Stimulated activated CD4-positive, alpha-beta T cell treated with anti-CD3 and anti-CD28 coated beads, TNF-alpha, amount 100 ng/mL, for 1 hour (primary cell): ENCODE measurements at regions not wholly inside any gene's neighbourhood (a gene's known extent, or its start where the extent isn't known, plus 50 kb on each side); places are given as distances from the start of the nearest gene placed in this dataset.
"Not testable (repeated sequence)": the region's sequence is repeated elsewhere in the genome, so short reads cannot be mapped to it uniquely, and the experiment has no call there.

Source experiments
- DNase-seq, 3 donors: peaks; one replicate each; pipeline ENCODE4 v3.0.0-alpha.2; 2020; ENCODE audit warnings: low read depth in 3 of 3, low spot score in 1 of 3

GRCh38 chr15:75100679-75101078, 77.3 kb downstream of the PPCDC start:
- no peak for DNase-seq

- DNase-seq: no peak
These were observed 81.6 kb downstream of the PPCDC start for GRCh38 chr15:75104804-75105557.

DNA sequence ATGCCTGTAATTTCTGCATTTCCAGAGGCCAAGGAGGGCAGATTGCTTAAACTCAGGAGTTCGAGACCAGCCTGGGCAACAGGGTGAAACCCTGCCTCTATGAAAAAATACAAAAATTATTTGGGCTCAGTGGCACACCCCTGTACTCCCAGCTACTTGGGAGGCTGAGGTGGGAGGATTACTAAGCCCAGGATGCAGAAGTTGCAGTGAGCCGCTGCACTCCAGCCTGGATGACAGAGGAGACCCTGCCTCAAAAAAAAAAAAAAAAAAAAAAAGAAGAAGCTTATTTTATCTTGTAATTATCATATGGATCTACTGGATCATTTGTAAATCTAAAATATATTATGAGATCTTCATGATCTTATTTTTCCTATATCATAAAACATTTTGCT, 84.1 kb downstream of the PPCDC start:
- DNase-seq: no peak

DNA sequence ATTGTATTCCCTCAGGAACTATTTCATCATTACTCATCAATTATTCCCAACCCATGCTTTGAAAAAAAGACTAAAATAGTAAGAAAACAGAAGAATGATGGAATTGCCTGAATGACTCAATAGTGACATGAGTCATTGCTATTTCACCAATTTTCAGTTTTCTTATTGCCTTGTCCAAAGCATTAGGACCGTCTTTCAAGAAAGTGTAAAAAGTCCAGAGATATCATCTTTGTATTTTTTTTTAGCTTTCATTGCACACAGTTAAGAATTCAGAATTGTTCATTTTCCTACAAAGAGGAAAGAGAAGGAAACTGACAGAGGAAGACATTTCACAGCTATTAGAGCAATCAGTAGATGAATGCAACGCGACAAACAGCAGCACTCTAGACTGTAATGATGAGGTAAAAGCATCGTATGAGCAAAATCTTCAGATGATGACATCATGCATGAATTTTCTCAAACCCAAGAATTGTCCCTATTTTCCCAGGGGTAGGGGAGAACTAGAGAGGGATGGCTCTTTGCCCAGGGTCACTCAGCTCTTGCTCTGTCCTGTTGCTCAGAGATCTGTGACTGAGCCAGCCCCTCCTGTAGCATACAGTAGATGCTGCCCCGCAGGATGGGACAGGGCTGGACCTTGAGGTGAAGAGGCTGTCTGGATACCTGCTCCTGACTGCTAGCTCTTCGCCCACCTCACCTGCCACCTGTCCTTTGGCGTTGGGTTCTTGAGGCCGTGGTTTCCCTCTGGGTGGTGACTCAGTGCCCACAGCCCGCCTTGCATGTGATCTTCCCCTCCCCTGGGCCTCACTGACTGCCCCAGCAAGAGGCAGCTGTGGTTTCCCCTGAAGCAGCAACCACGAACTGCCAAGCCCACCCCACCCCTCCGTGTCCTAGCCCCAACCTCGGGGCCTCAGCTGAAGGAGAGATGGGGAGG, 84.8 kb downstream of the PPCDC start:
- peak; percentile 2 to 11 (median 10) for DNase-seq

- no peak for DNase-seq
These were observed 85.8 kb downstream of the PPCDC start for GRCh38 chr15:75109021-75109735.

- DNase-seq: no peak
These were observed 86.3 kb downstream of the PPCDC start for GRCh38 chr15:75109736-75110130.

GRCh38 chr15:75112278-75112847, 89.0 kb downstream of the PPCDC start:
- no peak for DNase-seq

DNA sequence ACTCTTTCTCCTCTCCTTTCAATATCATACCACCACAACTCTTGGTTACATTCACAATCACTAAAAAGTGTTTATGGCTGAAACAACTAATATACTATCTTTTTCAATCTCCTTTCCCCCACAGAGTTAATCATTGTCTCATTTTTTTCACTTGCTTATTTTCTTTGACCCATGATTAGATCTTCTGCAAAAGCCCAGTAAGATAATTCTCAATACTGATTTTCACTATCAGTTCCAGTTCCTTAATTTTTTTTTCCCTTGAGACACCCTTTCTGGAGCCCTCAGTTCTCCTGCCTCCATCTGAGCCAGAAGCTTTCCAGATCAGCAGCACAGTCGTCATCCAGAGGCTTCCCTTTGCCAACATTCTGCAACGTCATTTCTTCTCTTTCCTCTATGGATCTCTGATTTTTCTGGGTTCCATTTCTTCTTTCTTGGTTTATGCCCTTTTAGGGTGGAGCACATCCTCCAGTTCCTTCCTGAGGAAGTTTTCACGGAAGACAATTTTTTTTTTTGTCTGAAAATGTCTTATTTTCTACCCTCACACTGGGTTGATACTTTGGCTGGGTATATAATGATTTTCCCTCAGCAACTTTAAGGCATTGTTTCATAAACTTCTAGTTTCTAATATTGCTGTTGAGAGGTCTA, 88.7 kb upstream of the C15orf39 start:
- DNase-seq: no peak

- no peak for DNase-seq
These were observed 87.4 kb upstream of the C15orf39 start for GRCh38 chr15:75114327-75114726.

- DNase-seq: no peak
These were observed 86.9 kb upstream of the C15orf39 start for GRCh38 chr15:75114796-75115195.

- not testable (repeated sequence) for DNase-seq
These were observed 86.2 kb upstream of the C15orf39 start for GRCh38 chr15:75115411-75115913.

DNA sequence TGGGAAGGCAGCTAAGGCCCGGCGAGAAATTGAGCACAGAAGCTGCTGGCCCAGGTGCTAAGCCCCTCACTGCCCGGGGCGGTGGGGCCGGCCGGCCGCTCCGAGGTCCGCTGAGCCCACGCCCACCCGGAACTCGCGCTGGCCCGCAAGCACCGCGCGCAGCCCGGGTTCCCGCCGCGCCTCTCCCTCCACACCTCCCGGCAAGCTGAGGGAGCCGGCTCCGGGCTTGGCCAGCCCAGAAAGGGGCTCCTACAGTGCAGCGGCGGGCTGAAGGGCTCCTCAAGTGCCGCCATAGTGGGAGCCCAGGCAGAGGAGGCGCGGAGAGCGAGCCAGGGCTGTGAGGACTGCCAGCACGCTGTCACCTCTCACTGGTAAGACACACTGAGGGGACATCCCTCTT, 85.5 kb upstream of the C15orf39 start:
- not testable (repeated sequence) for DNase-seq

GRCh38 chr15:75117993-75118392, 83.7 kb upstream of the C15orf39 start:
- no peak for DNase-seq

DNA sequence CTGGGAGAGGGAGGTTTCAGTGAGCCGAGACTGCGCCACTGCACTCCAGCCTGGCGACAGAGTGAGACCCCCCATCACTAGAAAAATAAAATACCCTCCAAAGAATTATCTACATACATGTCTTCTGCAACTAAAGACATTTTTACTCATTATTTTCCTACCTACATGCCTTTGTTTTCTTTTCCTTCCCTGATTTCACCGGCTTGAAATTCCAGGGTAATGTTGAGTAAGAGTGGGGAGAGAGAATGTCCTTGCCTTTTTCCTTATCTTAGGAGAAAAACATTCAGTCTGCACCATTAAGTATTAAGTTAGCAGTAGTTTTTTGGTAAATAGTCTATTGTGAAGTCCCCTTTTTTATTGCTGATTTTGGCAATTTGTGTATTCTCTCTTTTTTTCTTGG, 82.4 kb upstream of the C15orf39 start:
- not testable (repeated sequence) for DNase-seq

GRCh38 chr15:75121491-75121890, 80.2 kb upstream of the C15orf39 start:
- no peak for DNase-seq

- no peak for DNase-seq
These were observed 78.3 kb upstream of the C15orf39 start for GRCh38 chr15:75123395-75123794.

DNA sequence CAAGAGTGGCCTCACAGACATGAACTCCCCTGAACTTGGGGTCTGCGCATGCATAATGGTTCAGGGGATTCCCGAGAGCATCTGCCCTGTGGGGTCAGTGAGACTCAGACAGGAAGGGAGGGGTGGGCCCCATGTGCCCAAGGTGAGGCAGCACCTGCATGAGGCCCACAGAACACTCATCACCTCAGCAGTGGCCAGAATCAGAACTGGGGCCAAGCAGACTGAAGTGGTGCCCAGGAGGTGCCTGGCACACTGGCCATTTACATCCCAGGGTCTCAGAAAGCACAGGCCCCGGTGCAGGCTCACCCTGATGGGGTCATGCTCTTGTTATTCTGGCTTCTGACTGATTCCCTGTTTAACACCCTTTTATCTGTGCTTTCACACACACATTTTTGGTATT, 77.4 kb upstream of the C15orf39 start:
- DNase-seq: not testable (repeated sequence)

DNA sequence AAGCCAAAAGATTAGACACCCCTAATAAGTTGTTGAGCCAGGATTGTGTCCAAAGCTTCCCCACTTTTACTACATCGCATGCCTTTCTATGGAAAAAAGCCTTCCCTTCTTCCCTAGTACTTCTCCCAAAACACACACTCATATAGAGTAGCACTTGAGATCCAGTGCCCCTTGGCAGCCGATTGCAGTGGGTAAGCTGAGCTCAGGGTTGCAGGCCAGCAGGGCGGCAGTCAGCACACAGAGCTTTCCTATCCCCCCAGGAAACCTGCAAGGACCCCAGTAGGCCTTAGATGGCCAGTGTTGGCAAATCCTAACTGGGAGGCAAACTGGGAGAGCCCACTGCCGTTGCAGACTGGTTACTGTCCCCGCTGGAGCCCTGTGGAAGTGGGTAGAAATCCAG, 75.7 kb upstream of the C15orf39 start:
- DNase-seq: no peak

DNA sequence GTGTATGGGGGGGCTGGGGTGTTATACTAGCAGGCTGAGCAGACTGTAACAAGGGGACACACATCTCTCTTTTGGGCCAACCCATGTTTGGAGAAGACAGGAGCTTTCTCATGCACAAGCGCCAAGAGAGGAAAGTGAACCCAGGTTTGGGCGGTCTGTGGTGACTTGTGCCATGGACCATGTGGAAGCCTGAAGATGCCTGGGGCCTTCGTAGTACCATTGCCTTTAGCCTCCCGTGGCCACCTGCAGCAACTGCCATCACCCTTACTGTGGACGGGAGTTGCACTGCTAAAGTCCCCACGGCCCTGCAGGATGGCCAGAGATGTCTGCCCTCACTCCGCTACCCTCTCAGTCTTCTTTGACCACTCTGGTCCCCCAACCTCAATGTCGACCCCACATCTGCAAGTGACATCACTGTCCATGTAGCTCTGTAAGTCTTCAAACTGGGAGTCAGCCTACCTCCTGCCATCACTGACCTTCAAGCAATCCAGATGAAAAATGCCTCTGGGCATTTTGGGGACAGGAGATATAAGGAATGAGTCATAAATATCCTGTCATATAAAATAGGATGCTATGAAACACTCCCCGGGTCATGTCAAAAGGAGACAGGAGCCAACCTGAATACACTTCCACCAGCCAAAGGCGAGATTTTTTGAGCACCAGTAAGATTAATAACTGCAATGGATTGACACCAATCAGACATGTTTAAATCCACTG, 74.7 kb upstream of the C15orf39 start:
- no peak for DNase-seq

DNA sequence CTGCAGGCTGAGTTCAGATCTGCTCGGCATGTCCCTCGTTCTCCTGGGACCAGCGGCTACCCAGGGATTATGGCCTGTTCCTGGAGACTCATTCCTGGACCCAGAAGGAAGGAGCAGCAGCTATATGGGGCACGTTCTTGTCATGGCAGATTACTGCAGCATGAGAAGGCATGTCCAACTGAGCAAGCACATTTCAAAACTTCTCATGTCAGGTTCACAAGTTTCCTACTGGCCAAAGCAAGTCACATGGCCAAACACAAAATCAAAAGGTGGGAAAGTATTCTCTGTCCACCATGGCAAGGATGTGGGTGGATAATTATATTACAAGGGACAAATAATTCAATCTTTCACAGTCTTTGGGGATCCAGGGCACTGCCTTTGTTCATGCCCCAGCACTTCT, 71.9 kb upstream of the C15orf39 start:
- no peak for DNase-seq
